ENCODE measurements at regions not wholly inside any gene's neighbourhood (a gene's known extent, or its start where the extent isn't known, plus 50 kb on each side); places are given as distances from the start of the nearest gene placed in this dataset.

GRCh38 chr9:84481231-84481630 lies 140.7 kb upstream of the SLC28A3 start:
- H3K4me1 ChIP-seq = no peaks in the 10 kb centered on the region
- DNase-seq = no peak
- TF ChIP-seq, protein P1, sequence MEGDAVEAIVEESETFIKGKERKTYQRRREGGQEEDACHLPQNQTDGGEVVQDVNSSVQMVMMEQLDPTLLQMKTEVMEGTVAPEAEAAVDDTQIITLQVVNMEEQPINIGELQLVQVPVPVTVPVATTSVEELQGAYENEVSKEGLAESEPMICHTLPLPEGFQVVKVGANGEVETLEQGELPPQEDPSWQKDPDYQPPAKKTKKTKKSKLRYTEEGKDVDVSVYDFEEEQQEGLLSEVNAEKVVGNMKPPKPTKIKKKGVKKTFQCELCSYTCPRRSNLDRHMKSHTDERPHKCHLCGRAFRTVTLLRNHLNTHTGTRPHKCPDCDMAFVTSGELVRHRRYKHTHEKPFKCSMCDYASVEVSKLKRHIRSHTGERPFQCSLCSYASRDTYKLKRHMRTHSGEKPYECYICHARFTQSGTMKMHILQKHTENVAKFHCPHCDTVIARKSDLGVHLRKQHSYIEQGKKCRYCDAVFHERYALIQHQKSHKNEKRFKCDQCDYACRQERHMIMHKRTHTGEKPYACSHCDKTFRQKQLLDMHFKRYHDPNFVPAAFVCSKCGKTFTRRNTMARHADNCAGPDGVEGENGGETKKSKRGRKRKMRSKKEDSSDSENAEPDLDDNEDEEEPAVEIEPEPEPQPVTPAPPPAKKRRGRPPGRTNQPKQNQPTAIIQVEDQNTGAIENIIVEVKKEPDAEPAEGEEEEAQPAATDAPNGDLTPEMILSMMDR (IDR thresholded peaks at IDR 0.05; ENCODE audit: low read depth, low read length) = no peak
- no peak overlapping the region for H3K4me3 ChIP-seq (ENCODE audit: low read depth, low read length)
- H3K36me3 ChIP-seq = no peaks in the 10 kb centered on the region
- no peaks in the 10 kb centered on the region for H3K9me3 ChIP-seq
- no peaks in the 10 kb centered on the region for H3K27me3 ChIP-seq

DNA sequence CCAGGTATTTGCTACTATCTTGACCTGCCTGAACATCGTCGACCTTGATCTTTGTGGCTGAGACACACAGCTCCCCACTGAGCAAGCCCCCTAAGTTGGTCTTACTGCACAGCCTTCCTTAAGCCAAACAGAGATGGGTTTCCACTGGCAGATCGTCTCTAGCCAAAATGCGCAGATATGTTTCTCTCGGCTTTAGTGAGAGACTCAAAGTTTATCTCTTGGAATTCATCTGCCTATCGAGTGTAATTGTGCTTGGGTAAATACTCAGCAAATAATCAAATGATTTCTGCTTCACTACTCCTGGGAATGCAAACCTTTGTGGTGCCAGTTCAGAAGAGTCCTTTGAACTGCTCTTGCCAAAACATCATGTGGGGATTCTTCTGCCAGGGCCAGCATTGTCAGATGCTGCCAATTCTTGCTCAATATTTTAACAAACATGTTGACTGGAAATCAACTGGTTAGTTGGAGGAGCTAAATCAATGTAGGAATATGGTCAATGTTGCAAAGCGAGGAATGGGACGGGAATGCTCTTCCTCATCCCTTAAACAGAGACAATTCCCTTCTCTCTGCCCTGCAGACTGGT lies 141.2 kb upstream of the SLC28A3 start:
- no peaks in the 10 kb centered on the region for H3K36me3 ChIP-seq
- no peak for DNase-seq
- TF ChIP-seq, protein P1 (IDR thresholded peaks at IDR 0.05; ENCODE audit: low read depth, low read length) = no peak

DNA sequence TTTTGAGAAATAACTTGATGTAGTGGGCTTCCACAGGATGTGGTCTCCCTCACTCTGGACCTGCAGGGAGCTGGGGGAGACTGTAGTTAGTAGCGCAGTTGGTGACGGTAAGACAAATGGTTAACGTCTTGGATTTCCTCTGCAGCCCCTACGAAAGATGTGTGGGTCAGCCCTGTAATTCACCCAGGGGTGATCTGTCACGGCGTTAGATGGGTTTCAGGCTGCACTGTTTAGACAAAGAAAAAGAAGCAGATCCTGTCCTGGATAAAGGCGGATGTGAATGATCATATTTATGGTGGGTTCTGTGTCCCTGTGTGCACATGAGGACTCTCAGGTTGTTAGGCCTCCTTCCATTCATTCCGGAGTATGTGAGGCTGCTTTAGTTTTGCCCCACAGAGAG lies 142.0 kb upstream of the SLC28A3 start:
- Histone ChIP-seq H3K4me1 (no peaks in the 10 kb centered on the region), H3K27me3 (no peaks in the 10 kb centered on the region), H3K36me3 (no peaks in the 10 kb centered on the region), H3K4me3 (ENCODE audit: low read depth, low read length) (no peak overlapping the region), H3K9me3 (no peaks in the 10 kb centered on the region)
- TF ChIP-seq, protein P1 (IDR thresholded peaks at IDR 0.05; ENCODE audit: low read depth, low read length) = no peak
- no peak for DNase-seq

More for the DNA sequence above, 141.2 kb upstream of the SLC28A3 start:
- Histone ChIP-seq H3K4me1 (no peaks in the 10 kb centered on the region), H3K9me3 (no peaks in the 10 kb centered on the region), H3K27me3 (no peaks in the 10 kb centered on the region), H3K4me3 (ENCODE audit: low read depth, low read length) (no peak overlapping the region)

GRCh38 chr9:84484172-84484571 lies 143.6 kb upstream of the SLC28A3 start:
- no peaks in the 10 kb centered on the region for H3K27me3 ChIP-seq
- H3K36me3 ChIP-seq = no peaks in the 10 kb centered on the region
- DNase-seq = no peak
- no peaks in the 10 kb centered on the region for H3K4me1 ChIP-seq
- H3K4me3 ChIP-seq (ENCODE audit: low read depth, low read length) = no peak overlapping the region
- no peaks in the 10 kb centered on the region for H3K9me3 ChIP-seq
- TF ChIP-seq, protein P1 (IDR thresholded peaks at IDR 0.05; ENCODE audit: low read depth, low read length) = no peak

- H3K9me3 ChIP-seq = no peaks in the 10 kb centered on the region
- DNase-seq = no peak
- H3K4me1 ChIP-seq = no peaks in the 10 kb centered on the region
- TF ChIP-seq, protein P1 (IDR thresholded peaks at IDR 0.05; ENCODE audit: low read depth, low read length) = no peak
- no peak overlapping the region for H3K4me3 ChIP-seq (ENCODE audit: low read depth, low read length)
- H3K36me3 ChIP-seq = no peaks in the 10 kb centered on the region
- H3K27me3 ChIP-seq = no peaks in the 10 kb centered on the region
Observed at GRCh38 chr9:84485539-84485938, 145.0 kb upstream of the SLC28A3 start.

- Histone ChIP-seq H3K36me3 (no peaks in the 10 kb centered on the region), H3K4me1 (no peaks in the 10 kb centered on the region), H3K27me3 (no peaks in the 10 kb centered on the region), H3K9me3 (no peaks in the 10 kb centered on the region), H3K4me3 (ENCODE audit: low read depth, low read length) (no peak overlapping the region)
- TF ChIP-seq, protein P1 (IDR thresholded peaks at IDR 0.05; ENCODE audit: low read depth, low read length) = no peak
- DNase-seq = no peak
Observed at GRCh38 chr9:84486663-84487062, 146.1 kb upstream of the SLC28A3 start.

All from BE2C (cell line).